GM18868 (cell line): ENCODE measurements at regions not wholly inside any gene's neighbourhood (a gene's known extent, or its start where the extent isn't known, plus 50 kb on each side); places are given as distances from the start of the nearest gene placed in this dataset.
"Not testable (repeated sequence)": the region's sequence is repeated elsewhere in the genome, so short reads cannot be mapped to it uniquely, and the experiment has no call there.

Source experiments
- ATAC-seq: cut with Tn5 transposase; IDR thresholded peaks from one replicate; pipeline ENCODE4 v1.9.1; 2021; ENCODE audit warnings: mild to moderate bottlenecking, moderate library complexity; ENCODE audit not compliant: unreplicated experiment

DNA sequence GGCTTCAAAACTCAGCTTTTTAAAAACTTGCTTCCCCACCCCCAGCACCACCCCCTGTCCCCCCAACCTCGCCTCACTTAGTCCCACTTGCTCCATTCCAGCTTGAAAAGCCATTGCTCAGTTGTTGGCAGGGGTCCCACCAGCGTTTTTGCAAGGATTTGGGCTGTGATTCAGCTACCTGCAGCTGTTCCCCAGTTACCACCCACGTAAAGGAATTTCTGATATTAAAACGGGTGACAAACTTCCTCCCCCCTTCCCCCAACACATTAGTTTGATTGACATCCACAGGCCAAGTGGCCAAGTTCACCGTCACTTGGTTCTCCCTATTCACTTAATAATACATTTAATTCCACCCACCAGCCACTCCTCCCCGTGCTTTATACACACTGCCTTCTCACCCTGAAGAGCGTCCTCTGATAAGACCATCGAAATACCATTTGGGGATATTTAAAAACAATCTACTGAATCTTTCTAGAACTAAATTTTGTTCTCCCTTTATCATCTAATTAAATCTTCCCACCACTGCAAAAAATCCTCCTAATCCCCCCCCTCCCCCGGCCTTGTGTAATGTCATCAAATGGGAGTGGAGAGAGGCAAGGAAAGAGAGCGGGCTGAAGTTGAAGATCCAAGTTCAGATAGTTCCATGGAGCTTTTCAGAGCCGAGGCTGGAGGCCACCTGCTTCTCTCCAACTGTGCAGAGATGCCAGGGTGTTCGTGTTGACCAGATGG lies 55.1 kb downstream of the SOX9 start:
- no peak for ATAC-seq

DNA sequence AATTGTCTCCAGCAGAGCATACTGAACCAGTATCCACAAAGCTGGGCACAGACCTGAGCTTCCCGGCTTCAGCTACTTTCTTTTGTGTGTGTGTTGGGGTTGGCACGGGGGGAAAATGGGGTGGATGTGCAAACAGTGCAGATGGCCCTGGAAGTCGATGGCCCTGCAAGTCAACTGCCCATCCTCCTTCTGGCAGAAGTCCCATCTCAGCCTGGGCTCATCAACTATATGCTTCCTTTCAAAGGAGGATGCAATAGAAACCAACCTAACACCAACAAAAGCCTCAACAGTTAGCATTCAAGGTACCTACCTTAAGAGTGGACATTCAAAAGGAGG lies 55.7 kb downstream of the SOX9 start:
- ATAC-seq: no peak

DNA sequence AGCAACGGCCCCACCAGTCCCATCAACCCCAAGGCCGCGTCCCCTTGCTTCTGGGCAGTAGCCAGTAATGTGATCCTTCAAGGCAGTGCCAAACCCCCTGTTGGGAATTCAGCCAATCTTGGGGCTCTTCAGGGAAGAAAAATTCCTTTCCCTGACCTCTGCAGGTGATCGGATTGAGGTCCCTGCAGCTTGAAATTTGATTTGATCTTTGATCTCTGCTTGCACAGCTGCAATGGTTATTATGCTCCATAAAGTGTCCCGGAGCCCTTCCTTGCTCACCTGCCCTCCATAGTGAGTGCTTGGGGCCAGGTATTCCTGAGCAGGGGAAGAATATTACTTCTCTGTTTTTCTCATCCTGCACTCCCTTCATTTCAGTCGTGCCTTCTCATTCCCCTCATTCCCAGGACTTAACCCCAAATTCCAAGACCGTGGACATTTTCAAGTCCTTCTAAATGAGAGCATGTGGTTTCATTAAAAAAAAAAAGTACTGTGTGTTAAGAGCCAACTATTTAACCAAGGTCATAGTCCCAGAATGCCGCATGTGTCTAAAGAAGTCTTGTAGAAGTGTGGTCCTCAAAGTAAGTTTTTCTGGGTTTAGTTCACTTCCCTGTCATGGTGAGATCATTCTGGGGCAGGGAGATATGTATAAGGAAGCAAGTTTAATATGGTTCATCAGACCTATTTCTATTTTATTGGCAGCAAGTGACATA lies 56.3 kb downstream of the SOX9 start:
- no peak for ATAC-seq

DNA sequence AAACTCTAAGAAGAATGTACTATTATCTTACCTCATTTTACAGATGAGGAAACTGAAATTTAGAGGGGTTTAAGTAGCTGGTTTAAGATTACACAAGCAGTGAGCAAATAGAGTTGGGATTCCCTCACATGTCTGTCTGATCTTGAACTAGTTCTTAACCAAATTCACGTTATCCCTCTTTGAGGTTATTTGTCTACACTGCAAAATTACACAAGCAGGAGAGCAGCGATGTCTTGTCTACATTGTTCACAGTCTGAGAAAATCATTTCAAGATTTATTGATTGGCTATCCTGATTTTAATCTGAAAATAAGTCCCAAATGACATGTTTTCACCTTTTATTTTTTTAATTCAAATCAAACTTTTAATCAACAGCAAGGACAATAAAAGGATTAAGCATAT lies 56.9 kb downstream of the SOX9 start:
- no peak for ATAC-seq

DNA sequence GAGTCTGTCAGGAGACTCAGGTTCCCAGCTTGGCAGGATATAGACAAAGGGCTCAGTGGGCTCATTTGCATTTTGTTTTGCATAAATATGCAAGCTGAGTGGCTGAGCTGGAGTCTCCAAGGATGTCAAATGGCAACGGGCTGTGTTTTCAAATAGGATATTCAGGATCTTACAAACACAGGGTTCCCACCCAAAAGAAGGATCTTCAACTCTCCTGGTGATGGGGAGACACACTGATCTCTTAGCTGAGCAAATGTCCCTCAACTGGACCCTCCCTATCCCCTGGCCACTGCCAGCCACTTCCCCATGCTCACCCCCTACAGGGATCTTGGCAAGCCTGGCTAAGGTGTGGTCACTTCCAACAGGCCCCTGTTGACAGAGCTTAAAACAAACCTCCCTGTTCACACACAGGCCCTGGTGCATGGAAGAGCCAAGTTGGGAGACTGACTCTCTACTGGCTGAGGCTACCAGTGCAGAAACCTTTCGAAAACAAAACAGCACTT lies 61.6 kb downstream of the SOX9 start:
- ATAC-seq: no peak

DNA sequence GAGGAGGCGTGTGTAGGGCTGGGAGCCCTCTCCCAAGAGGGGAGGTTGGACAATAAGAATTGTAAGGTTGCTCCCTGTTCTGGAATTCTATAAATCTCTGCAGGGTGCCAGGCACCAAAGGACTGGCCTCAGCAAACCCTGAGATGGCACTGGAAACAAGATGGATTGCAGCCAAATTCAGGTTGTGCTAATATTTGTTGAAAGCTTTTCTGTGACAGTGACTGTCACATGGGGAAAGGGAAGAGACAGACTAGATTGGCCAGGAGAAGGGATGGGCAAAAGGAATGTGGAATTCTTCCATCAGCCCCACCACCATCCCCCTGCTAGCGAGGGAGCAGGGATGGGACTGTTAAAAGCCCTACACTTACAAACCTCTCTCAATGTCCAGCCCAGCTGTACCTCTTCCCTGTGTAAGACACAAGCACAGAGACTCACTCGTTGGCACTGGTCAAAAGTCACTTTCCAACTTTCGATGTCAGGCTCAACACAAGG lies 62.4 kb downstream of the SOX9 start:
- ATAC-seq: no peak

DNA sequence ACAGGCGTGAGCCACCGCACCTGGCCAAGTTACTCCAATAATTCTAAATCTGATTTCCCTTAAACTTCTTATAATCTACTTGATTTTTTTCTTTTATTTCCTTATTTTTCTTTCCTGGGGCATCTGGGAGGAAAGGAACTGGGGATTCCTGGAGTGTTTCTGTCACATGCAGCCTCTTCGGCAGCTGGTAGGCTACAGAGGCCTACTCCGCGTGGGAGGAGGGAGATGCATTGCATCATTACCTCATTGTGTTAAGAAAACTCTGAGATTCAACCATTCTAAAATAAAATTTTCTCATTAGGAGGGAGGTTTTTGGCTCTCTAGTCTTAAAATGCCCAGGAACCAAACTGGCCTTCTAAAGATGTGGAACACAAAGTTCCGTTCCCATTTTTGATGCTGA lies 64.0 kb downstream of the SOX9 start:
- no peak for ATAC-seq

DNA sequence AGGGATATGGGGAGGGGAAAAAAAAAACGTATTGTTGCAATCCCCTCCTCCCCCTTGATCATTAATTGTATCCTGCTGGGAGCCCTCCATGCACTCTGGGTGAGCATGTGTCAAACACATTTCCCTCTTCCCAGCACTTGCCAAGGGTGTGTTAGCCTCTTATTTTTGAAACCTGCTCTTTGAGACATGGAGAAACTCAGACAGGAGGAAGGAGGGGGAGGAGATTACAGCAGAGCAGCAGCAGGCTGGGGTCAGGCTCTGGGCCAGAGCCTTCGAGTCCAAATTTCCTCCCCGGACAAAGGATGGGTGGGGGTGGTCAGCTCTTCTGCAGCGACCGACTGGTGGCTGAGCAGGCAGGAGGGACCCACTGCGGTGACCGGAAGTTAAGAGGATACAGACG lies 64.7 kb downstream of the SOX9 start:
- ATAC-seq: no peak

DNA sequence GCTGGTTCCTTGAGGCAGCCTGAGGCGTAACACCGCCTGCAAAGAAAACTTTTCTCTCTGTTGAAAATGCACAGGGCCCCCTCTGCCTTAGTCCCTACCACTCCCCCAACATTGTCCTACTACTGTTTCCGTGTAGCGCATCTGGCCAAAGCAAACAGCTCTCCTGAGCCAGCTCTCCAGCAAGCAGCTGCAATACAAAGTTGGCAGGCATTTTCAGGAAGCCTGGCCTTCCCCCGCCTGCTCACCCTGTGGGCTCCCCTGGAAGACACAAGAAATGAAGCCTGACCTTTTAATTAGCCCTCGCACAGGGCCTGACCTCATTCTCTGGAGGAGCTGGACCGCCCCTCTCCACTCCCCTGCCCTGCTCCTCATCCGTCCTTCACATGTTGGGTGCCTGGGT lies 66.7 kb downstream of the SOX9 start:
- no peak for ATAC-seq

DNA sequence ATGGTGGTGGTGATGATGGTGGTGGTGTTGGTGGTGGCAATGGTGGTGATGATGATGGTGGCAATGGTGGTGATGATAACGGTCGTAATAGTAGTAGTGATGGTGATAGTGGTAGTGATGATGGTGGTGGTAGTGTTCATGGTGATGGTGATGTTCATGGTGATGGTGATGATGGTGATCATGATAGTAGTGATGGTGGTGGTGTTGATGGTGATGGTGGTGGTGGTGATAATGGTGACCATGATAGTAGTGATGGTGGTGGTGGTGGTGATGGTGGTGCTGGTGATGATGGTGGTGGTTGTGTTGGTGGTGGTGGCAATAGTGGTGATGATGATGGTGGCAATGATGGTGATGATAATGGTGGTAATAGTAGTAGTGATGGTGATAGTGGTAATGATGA lies 68.0 kb downstream of the SOX9 start:
- no peak for ATAC-seq

DNA sequence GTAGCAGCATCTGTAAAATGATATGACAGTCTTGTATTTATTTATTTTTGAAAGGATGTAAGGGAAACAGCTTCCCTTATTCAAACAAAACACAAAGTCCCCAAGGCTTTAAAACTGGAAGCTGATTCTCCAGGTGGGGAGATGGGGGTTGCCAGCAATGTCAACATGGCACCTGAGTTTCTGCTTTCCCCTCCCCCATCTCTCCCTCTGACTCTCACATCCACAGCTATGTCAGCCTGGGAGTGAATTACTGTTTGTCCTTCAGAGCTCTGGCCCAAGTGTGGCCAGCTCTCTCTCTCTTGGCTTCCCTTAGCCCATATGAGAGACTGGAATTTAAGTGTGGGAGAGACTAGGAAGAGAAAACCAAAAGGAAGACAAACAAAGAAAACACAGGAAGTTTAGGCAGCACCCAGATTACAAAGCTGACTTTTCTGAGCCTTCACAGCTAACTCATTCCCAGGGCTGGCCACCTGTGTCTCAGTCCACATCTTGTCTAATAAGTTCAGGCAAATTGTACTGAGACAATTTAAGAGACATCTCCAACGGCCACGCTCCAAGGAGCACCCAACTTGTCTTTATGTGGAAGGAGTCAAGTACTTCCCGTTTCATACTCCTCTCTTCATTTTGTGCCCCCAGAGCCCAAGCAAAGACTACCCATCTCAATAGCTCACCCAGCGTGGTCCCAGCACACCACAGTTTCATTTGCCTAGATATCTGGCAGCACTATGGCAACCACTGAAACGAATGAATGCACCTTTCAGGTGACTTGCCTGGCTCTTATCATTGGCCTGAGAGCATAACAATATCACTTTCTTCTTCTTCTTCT lies 69.2 kb downstream of the SOX9 start:
- ATAC-seq: peak; percentile 42

DNA sequence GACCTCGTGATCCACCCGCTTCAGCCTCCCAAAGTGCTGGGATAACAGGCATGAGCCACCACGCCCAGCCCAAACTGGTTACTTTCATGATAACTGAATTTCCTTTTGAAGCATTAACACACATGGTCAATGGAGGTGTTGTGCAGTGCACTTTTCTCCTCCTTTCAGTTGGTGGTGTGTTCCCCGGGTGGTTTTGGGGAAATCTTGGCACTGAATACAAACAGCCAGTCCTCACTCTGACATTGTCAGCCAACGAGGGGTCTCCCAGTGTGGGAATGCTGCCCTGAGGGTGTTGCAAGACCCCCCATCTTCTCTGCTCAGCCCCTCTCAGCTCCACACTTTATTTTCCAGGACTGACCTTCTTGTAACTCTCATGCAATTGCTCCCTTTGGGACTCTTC lies 70.5 kb downstream of the SOX9 start:
- no peak for ATAC-seq

DNA sequence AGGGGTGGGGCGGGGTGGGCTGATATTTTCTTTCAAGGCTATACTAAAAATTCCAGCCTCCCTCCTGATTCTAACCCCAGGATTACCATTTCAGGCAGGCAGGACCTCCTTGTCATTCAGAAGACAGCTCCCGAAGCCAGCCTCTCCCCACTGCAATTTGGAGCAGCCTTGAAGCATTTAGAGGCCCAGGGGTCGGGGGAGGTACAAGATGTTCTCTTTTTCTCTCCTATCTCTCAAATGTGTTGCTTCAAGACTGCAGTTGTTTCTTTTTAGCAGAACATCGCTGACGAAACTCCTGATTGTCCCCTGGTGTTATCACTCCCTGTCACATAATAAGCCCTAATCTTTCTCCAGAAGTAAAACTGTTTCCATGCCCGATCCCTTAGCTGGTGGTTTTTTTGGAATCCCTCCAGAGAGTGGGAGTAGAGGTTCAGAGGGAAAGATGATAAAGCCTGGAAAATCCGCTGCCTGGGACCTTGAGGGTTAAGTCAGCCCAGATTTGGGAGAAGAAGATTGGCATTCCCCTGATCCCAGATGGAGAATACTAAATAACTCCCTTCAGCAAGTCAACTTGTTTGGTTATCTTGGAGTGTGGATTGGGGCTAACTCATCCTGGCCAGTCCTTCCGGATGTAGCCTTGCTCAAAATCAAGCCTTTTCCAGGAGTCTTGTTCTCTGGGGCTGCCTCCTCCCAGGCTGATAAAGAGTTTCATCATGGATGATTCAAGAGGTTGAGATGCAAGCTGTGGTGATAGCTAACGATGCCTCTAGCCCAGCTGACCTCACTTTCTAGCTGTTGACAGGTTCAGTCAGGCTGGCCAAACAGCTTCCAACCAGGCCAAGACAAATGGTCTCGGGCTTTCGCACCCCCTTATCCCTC lies 71.3 kb downstream of the SOX9 start:
- ATAC-seq: no peak

DNA sequence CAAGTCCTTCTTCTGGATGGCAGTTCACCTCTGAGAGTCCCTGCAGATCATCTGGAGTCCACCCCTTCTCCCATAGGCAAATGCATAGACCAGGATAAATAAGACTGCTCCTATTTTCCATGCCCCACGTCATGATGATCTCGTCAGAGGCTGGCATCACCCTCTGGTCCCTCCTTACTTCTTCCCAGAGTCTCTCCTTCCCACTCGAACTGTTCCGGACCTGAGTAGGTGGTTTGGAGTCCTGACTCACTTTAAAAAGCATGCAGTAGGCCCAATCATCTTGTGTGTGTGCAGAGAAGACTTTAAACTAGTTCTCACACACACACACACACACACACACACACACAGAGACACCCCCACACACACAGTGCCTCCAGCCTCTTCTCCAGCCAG lies 72.0 kb downstream of the SOX9 start:
- no peak for ATAC-seq

DNA sequence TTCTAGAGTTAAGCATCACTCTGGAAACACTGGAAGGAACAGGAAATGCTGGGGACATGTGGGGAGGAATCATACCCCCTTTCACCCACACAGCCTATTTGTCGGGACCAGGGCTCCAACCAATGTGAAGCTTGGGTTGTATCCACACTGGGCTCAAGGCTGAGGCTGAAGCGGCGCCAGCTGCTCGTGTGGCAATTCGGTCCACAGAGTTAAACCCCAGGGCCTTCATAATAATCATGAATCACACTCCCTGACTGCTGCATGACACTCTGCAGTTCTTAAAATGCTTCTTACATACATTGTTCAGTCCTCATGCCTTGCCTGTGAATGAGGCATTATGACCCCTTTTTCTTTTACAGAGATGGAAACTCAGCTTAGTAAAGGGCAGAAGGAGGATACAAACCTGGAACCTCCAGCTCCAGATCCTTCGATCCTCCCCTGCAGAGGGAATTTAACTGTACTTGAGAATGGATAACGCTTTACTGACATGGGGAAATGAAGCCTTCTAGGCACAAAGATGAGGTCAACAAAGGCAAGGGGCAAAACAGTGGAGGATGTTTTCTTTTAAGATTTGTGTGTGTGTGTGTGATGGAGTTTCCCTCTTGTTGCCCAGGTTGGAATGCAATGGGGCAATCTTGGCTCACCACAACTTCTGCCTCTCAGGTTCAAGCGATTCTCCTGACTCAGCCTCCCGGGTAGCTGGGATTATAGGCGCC lies 72.7 kb downstream of the SOX9 start:
- ATAC-seq: no peak

DNA sequence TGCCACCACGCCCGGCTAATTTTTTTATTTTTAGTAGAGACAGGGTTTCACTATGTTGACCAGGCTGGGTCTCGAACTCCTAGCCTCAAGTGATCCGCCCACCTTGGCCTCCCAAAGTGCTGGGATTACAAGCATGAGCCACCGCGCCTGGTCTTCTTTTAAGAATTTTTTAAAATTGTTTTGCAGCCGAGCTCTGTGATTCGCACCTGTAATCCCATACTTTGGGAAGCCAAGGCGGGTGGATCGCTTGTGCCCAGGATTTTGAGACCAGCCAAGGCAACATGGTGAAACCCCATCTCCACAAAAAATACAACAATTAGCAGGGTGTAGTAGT lies 73.3 kb downstream of the SOX9 start:
- ATAC-seq: not testable (repeated sequence)

DNA sequence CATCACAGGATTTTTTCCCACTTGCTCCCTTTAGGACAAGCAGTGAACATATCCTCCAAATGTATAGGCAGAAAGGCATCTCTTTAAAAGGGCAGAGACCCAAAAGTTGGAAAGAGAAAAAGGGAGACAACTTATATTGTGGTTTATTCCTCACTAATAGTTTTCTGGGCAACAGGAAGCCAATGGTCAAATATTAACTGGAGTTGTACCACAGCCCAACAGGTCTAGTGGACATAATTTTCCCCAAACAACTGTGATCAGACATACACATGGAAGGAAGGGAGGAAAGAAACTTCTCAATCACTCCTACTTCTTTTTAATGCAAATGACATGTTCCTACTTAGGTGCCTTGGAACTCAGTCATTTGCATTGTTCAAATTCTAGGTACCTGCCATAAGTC lies 78.4 kb downstream of the SOX9 start:
- ATAC-seq: no peak

DNA sequence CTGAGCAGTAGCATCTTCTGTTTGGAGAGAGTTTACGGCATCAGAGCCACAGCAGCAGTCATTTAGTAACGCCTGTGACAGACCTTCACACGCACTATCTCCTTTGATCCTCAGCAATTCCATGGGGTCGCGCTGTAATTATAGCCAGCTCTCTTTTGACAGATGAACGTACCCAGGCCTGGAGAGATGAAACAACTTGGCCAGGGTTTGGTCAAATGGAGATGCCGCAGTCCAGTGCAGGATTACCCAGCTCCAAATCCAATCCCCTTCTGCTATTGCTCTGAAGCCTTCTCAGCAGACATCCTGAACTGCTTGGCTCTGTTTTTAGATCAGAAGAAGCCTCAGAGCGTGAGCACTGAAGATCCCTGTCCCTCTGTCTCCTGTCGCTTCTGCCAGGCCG lies 83.9 kb downstream of the SOX9 start:
- no peak for ATAC-seq

DNA sequence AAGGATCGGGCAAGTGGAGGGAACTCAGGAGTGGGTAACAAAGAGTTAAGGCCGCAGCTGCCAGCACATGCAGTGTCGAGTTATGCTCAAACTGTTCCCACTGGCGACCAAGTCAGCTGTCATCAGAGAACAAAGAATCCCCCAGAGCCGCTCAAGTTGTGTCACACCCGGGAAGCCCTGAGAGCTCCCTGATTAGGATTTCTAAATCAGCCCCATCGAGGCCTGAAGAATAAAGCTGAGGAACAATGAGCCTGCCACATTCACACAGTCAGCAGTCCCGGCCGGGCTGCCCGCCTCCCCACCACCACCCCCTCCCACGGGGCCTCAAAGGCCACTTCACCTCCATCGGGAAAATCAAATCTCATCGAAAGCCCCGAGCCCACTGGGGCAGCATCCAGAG lies 84.5 kb downstream of the SOX9 start:
- ATAC-seq: no peak

DNA sequence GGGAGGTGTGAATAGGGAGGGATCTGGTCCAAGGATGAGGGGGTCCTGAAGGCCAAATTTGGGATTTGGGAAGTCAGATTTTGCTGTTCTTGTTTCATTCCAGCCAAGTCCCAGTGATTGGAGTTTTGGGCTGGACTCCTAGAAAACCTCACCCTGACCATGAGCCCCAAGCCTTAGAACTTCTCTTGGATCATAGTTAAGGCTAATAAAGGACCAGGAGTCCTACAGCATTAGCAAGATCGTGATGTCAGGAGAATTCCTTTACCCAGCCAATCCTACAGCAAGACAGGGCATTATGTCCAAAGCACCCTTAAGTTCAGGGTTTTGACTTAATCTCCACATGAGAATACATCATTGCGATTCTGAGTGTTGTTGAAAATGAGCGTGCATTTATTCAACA lies 85.0 kb downstream of the SOX9 start:
- ATAC-seq: no peak
